ENCODE measurements at regions not wholly inside any gene's neighbourhood (a gene's known extent, or its start where the extent isn't known, plus 50 kb on each side); places are given as distances from the start of the nearest gene placed in this dataset.

GRCh38 chr10:4208499-4208898 lies 423.5 kb upstream of the KLF6 start:
- H3K9me3 ChIP-seq (replicated peaks; ENCODE audit: control insufficient read depth, insufficient read depth, low read length), result no peaks in the 10 kb centered on the region
- BruUV-seq (replicated peaks), result no TSS peak
- H3K4me2 ChIP-seq (ENCODE audit: insufficient read depth, low read length), result no peak overlapping the region
- peaks cover 0 to 1% of the 10 kb centered on the region in 2 experiments for H3K27me3 ChIP-seq (ENCODE audit: control insufficient read depth in 2 of 2, insufficient read depth in 2 of 2, low read length in 2 of 2)
- H3K4me3 ChIP-seq (replicated peaks in 1 of 3; ENCODE audit: insufficient read depth in 1 of 3, low read depth in 1 of 3, low read length in 3 of 3), result no peak overlapping the region
- DNase-seq (ENCODE audit: low read depth, low spot score) (no peak), FAIRE-seq (no peak)
- H3K9ac ChIP-seq (replicated peaks; ENCODE audit: extremely low read depth, insufficient read depth, low read length), result no peak overlapping the region
- no peaks in the 10 kb centered on the region for H4K20me1 ChIP-seq (replicated peaks; ENCODE audit: control insufficient read depth, extremely low read depth, insufficient read depth, low read length)
- H3K36me3 ChIP-seq (ENCODE audit: control insufficient read depth in 2 of 2, extremely low read depth in 1 of 2, insufficient read depth in 2 of 2, low read length in 2 of 2), result no peaks in the 10 kb centered on the region
- no peaks in the 10 kb centered on the region for H3K4me1 ChIP-seq (ENCODE audit: control insufficient read depth, extremely low read depth, insufficient read depth, low read length)
- intact Hi-C loops (cut with micrococcal nuclease) (no loop called here), dilution Hi-C loops (cut with MboI; ENCODE audit: extremely low pct_ligation_motif_present, low sequenced_read_pairs) (no loop called here)
- CTCF ChIA-PET, result no interaction called here
- no peaks in the 10 kb centered on the region for H3K9me1 ChIP-seq (replicated peaks; ENCODE audit: control insufficient read depth, extremely low read depth, insufficient read depth, low read length)
- TF ChIP-seq GATA2 (IDR thresholded peaks at IDR 0.05; ENCODE audit: insufficient read depth, insufficient read length, low read depth, low read length) (no peak), CTCF (IDR thresholded peaks at IDR 0.05; ENCODE audit: extremely low read depth in 1 of 2, insufficient read depth in 1 of 2, low read depth in 1 of 2, low read length in 2 of 2) (no peak), MAX (IDR thresholded peaks at IDR 0.05; ENCODE audit: insufficient read depth, insufficient read length) (no peak), MYC (IDR thresholded peaks at IDR 0.05; ENCODE audit: low read depth, low read length) (no peak), POLR2A (IDR thresholded peaks at IDR 0.05; ENCODE audit: low read depth, low read length) (no peak), JUN (IDR thresholded peaks at IDR 0.05; ENCODE audit: borderline replicate concordance, insufficient read depth, insufficient read length, low read depth) (no peak), FOS (IDR thresholded peaks at IDR 0.05; ENCODE audit: borderline replicate concordance, insufficient read depth, low read length) (no peak), POLR2AphosphoS5 (IDR thresholded peaks at IDR 0.05; ENCODE audit: insufficient read depth, low read depth, low read length) (no peak), EZH2 (IDR thresholded peaks at IDR 0.05; ENCODE audit: borderline replicate concordance, low read depth, low read length, severe bottlenecking) (no peak)
- H2AFZ ChIP-seq (ENCODE audit: low read depth, low read length), result no peak overlapping the region
- H3K27ac ChIP-seq (ENCODE audit: insufficient read depth, low read depth, low read length), result no peak overlapping the region
- POLR2A ChIA-PET, result no interaction called here
- H3K79me2 ChIP-seq (ENCODE audit: control insufficient read depth, insufficient read depth, low read length), result no peaks in the 10 kb centered on the region
